K562 (cell line): ENCODE measurements at regions not wholly inside any gene's neighbourhood (a gene's known extent, or its start where the extent isn't known, plus 50 kb on each side); places are given as distances from the start of the nearest gene placed in this dataset.

Experiments
- BRCA1 ChIP-seq, 2 experiments: fragments of 450-650 bp in 1 of 2; sonication (generic) in 1 of 2; formaldehyde crosslinking in 1 of 2; IDR thresholded peaks; 2 replicates each; pipeline versions ENCODE4 v1.5.0 to v1.6.1; 2017 to 2020; ENCODE audit warnings: mild to moderate bottlenecking in 1 of 2, missing genetic modification reagents in 1 of 2
- DPF2 ChIP-seq: fragments of 450-650 bp; IDR thresholded peaks from 2 replicates; pipeline ENCODE4 v1.6.1; 2016
- MAFF ChIP-seq: IDR thresholded peaks from 2 replicates; pipeline ENCODE4 v1.6.1; 2012; ENCODE audit warnings: low read length, improper control_type of control experiment
- PHF20 ChIP-seq: fragments of 450-650 bp; IDR thresholded peaks from 2 replicates; pipeline ENCODE4 v1.6.1; 2018; ENCODE audit not compliant: partially characterized antibody
- RAD21 ChIP-seq, 2 experiments: fragments of 250-450 bp in 1 of 2; fragments of 450-650 bp in 1 of 2; sonication (Bioruptor Pico) in 1 of 2; formaldehyde crosslinking in 1 of 2; IDR thresholded peaks in 1 of 2; conservative IDR thresholded peaks in 1 of 2; 2 replicates each; pipeline versions ENCODE4 v1.4.0 to v1.8.0; 2020 to 2022; ENCODE audit warnings: mild to moderate bottlenecking in 2 of 2, moderate library complexity in 1 of 2
- SMAD1 ChIP-seq: fragments of 150-350 bp; IDR thresholded peaks from 2 replicates; pipeline ENCODE4 v1.6.1; 2014; ENCODE audit warnings: low read length, low read depth; ENCODE audit not compliant: partially characterized antibody
- SMC3 ChIP-seq: conservative IDR thresholded peaks from 2 replicates; pipeline ENCODE4 v1.6.1; 2011; ENCODE audit warnings: low read depth, low read length, improper control_type of control experiment; ENCODE audit not compliant: insufficient read depth
- ZFPM2 ChIP-seq: fragments of 250-450 bp; sonication (Bioruptor Pico); IDR thresholded peaks from 2 replicates; pipeline ENCODE4 v1.5.1; 2022; ENCODE audit warnings: mild to moderate bottlenecking
- ZNF217 ChIP-seq: sonication (generic); formaldehyde crosslinking; IDR thresholded peaks from 2 replicates; pipeline ENCODE4 v1.8.0; 2022; ENCODE audit warnings: mild to moderate bottlenecking, missing genetic modification reagents
- ZNF24 ChIP-seq: fragments of 450-650 bp; IDR thresholded peaks from 2 replicates; pipeline ENCODE4 v1.6.1; 2016
- ZNF354B ChIP-seq: fragments of 250-450 bp; sonication (Bioruptor Pico); IDR thresholded peaks from 2 replicates; pipeline ENCODE4 v1.4.0; 2020
- ZNF41 ChIP-seq: fragments of 250-450 bp; sonication (Bioruptor Pico); conservative IDR thresholded peaks from 2 replicates; pipeline ENCODE4 v1.4.0; 2020; ENCODE audit warnings: mild to moderate bottlenecking
- ZNF764 ChIP-seq: fragments of 250-450 bp; sonication (Bioruptor Pico); IDR thresholded peaks from 2 replicates; pipeline ENCODE4 v1.4.0; 2020; ENCODE audit warnings: low read depth, mild to moderate bottlenecking, moderate library complexity
- TF ChIP-seq, protein P1 (sequence below): sonication (generic); formaldehyde crosslinking; IDR thresholded peaks from 2 replicates; pipeline ENCODE4 v1.8.0; 2022; ENCODE audit warnings: mild to moderate bottlenecking, missing genetic modification reagents
- TF ChIP-seq, protein P2 (sequence below): fragments of 450-650 bp; IDR thresholded peaks from 2 replicates; pipeline ENCODE4 v1.6.1; 2018; ENCODE audit not compliant: partially characterized antibody
- TF ChIP-seq, protein P3 (sequence below): fragments of 450-650 bp; IDR thresholded peaks from 2 replicates; pipeline ENCODE4 v1.6.1; 2016; ENCODE audit warnings: antibody characterized with exemption

DNA sequence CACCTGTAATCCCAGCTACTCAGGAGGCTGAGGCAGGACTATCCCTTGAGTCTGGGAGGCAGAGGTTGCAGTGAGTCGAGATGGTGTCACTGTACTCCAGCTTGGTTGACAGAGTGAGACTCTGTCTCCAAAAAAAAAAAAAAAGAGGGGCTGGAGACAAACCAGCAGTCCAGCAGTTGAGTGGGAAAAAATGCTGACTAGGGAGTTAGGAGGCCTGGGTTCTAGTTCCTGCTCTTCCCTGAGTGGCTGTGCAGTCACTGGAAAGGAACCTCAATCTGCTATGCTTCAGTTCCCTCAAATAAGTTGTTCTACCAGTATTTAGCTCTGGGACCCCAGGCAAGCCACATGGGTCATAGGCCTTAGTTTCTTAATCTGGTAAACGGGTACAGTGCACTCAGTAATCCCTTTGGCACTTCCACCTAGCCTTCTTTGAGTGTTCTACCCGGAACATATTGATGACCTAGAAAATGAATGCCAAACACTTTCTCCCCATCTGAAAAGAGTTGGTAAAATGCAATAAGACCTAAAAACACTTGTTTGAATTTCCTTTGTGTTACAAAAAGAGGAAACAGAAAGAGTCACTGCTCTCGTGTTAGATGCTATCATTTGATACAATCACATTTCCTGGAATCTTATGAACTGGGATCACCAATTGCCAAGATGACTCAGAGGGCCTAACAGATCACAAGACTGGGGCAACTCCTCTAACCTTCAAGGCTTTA is 99.3 kb upstream of the EGFL6 start (continued):
- TF ChIP-seq, protein P1, sequence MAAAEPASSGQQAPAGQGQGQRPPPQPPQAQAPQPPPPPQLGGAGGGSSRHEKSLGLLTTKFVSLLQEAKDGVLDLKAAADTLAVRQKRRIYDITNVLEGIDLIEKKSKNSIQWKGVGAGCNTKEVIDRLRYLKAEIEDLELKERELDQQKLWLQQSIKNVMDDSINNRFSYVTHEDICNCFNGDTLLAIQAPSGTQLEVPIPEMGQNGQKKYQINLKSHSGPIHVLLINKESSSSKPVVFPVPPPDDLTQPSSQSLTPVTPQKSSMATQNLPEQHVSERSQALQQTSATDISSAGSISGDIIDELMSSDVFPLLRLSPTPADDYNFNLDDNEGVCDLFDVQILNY (CRISPR knock-in tag) = no peak
- TF ChIP-seq, protein P2, sequence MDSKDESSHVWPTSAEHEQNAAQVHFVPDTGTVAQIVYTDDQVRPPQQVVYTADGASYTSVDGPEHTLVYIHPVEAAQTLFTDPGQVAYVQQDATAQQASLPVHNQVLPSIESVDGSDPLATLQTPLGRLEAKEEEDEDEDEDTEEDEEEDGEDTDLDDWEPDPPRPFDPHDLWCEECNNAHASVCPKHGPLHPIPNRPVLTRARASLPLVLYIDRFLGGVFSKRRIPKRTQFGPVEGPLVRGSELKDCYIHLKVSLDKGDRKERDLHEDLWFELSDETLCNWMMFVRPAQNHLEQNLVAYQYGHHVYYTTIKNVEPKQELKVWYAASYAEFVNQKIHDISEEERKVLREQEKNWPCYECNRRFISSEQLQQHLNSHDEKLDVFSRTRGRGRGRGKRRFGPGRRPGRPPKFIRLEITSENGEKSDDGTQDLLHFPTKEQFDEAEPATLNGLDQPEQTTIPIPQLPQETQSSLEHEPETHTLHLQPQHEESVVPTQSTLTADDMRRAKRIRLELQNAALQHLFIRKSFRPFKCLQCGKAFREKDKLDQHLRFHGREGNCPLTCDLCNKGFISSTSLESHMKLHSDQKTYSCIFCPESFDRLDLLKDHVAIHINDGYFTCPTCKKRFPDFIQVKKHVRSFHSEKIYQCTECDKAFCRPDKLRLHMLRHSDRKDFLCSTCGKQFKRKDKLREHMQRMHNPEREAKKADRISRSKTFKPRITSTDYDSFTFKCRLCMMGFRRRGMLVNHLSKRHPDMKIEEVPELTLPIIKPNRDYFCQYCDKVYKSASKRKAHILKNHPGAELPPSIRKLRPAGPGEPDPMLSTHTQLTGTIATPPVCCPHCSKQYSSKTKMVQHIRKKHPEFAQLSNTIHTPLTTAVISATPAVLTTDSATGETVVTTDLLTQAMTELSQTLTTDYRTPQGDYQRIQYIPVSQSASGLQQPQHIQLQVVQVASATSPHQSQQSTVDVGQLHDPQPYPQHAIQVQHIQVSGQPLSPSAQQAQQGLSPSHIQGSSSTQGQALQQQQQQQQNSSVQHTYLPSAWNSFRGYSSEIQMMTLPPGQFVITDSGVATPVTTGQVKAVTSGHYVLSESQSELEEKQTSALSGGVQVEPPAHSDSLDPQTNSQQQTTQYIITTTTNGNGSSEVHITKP = no peak
- TF ChIP-seq ZNF764 = no peak
- no peak for TF ChIP-seq ZNF24
- no peak for TF ChIP-seq BRCA1 (IDR thresholded peaks at IDR 0.05)
- TF ChIP-seq BRCA1 (CRISPR knock-in tag; IDR thresholded peaks at IDR 0.05) = no peak
- no peak for TF ChIP-seq ZNF354B
- TF ChIP-seq DPF2 = no peak
- no peak for TF ChIP-seq ZFPM2 (CRISPR knock-in tag)
- TF ChIP-seq SMAD1 = no peak
- peak; percentile 30; the same call in 1 of the 2 replicates for TF ChIP-seq MAFF
- TF ChIP-seq, protein P3, sequence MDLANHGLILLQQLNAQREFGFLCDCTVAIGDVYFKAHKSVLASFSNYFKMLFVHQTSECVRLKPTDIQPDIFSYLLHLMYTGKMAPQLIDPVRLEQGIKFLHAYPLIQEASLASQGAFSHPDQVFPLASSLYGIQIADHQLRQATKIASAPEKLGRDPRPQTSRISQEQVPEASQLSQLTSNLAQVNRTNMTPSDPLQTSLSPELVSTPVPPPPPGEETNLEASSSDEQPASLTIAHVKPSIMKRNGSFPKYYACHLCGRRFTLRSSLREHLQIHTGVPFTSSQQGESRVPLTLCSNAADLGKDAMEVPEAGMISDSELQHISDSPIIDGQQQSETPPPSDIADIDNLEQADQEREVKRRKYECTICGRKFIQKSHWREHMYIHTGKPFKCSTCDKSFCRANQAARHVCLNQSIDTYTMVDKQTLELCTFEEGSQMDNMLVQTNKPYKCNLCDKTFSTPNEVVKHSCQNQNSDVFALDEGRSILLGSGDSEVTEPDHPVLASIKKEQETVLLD = no peak
- TF ChIP-seq RAD21 (CRISPR knock-in tag; conservative IDR thresholded peaks at IDR 0.05 in 1 of 2, IDR thresholded peaks at IDR 0.05 in 1 of 2) = no peak
- no peak for TF ChIP-seq ZNF217 (CRISPR knock-in tag)
- TF ChIP-seq ZNF41 (CRISPR knock-in tag) = no peak
- no peak for TF ChIP-seq PHF20
- TF ChIP-seq SMC3 = no peak
